ENCODE measurements at regions not wholly inside any gene's neighbourhood (a gene's known extent, or its start where the extent isn't known, plus 50 kb on each side); places are given as distances from the start of the nearest gene placed in this dataset.

- no peak for TF ChIP-seq REST (IDR thresholded peaks at IDR 0.05; ENCODE audit: low read depth)
- TF ChIP-seq SRF (IDR thresholded peaks at IDR 0.05; ENCODE audit: low read depth): no peak
- no peak for TF ChIP-seq CEBPB (IDR thresholded peaks at IDR 0.05; ENCODE audit: low read depth)
- no peak for TF ChIP-seq ATF3 (IDR thresholded peaks at IDR 0.05)
- no peak for TF ChIP-seq JUND (IDR thresholded peaks at IDR 0.05)
Measured at GRCh38 chr21:19792004-19792403, 1206.2 kb upstream of the NCAM2 start (continued).

GRCh38 chr21:19807201-19807600, 1191.0 kb upstream of the NCAM2 start:
- intact Hi-C loops (cut with micrococcal nuclease): no loop called here
- ChIA-PET POLR2A (no interaction called here), CTCF (no interaction called here), RAD21 (ENCODE audit: low non-redundant PET in 1 of 2, low total read pairs in 2 of 2, uncharacterized antibody in 2 of 2, unreplicated experiment in 2 of 2) (no interaction called here)
- Histone ChIP-seq H3K27ac (ENCODE audit: low read depth, low read length) (no peak overlapping the region), H3K4me3 (replicated peaks in 1 of 2; ENCODE audit: low read depth in 1 of 2, low read length in 2 of 2) (no peak overlapping the region), H4K20me1 (ENCODE audit: insufficient read depth) (no peaks in the 10 kb centered on the region; the same call in 1 of the 2 replicates), H3K36me3 (ENCODE audit: control insufficient read depth in 1 of 2, insufficient read depth in 2 of 2, low read length in 2 of 2) (no peaks in the 10 kb centered on the region; a peak in 1 of 4 replicates), H2AFZ (ENCODE audit: low read depth, low read length, poor library complexity, severe bottlenecking) (no peak overlapping the region), H3K4me2 (ENCODE audit: low read length) (no peak overlapping the region), H3K9ac (ENCODE audit: low read length) (no peak overlapping the region), H3K9me2 (ENCODE audit: insufficient read depth) (no peaks in the 10 kb centered on the region), H3K9me3 (ENCODE audit: control insufficient read depth in 1 of 2, insufficient read depth in 1 of 2, low read depth in 1 of 2, low read length in 2 of 2) (peaks cover 13 to 24% of the 10 kb centered on the region in 2 experiments), H3K4me1 (ENCODE audit: control insufficient read depth in 1 of 2, insufficient read depth in 2 of 2, low read length in 2 of 2) (no peaks in the 10 kb centered on the region), H3K27me3 (ENCODE audit: insufficient read depth, low read length) (no peaks in the 10 kb centered on the region), H3K79me2 (ENCODE audit: insufficient read depth, low read length) (no peaks in the 10 kb centered on the region)
- no peak for ATAC-seq
- BruUV-seq (replicated peaks): no TSS peak
- no peak for TF ChIP-seq SRF (IDR thresholded peaks at IDR 0.05; ENCODE audit: low read depth)
- DNase-seq (ENCODE audit: low read depth, low spot score): no peak

Measured in HCT116 (cell line).